SHP77 treated with DMSO at 0.1 percent for 48 hours (cell line): ENCODE measurements at regions not wholly inside any gene's neighbourhood (a gene's known extent, or its start where the extent isn't known, plus 50 kb on each side); places are given as distances from the start of the nearest gene placed in this dataset.
A peak's percentile ranks its signal among the peaks of the same experiment; 100 is the strongest.

Experiments
- DNase-seq: peaks from one replicate; lab custom pipeline; 2025; lab: John Stamatoyannopoulos, UW

DNA sequence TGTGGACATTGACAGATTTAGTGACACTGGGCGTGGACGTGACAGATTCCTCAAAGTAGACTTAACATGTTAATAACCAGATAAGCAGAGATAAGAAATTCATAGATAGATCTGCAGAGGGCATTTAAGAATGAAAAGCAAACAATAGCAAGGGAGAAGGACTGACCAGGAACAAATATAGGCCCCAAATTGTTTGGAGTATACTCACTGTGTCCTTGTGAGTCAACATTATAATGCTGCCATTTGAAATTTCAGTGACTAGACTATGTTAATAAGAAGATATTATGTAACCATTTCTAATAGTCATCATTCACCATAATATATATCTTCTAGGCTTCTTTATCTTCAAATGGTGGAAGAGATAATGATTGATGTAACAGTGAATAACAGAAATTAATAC, 78.1 kb upstream of the SLC38A11 start:
- no peak for DNase-seq

DNA sequence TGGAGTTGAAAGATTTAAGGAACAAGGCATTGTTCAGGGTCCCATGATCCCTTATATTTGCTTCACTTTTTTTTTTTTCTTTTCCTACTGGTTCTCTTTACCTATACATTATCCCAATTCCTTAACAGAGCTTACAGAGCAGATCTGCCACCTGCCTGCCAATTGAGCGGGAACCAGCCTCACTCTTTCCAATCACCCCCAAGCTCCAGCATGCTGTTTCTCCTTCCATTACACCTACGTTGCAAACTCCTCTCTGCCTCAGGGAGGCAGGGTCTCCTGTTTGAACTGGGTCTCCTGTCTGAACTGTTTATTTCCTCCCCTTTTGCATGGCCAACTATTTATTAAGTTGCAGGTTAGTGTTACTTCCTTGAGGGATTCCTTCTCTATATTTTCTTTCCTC, 77.2 kb upstream of the SLC38A11 start:
- DNase-seq: no peak

DNA sequence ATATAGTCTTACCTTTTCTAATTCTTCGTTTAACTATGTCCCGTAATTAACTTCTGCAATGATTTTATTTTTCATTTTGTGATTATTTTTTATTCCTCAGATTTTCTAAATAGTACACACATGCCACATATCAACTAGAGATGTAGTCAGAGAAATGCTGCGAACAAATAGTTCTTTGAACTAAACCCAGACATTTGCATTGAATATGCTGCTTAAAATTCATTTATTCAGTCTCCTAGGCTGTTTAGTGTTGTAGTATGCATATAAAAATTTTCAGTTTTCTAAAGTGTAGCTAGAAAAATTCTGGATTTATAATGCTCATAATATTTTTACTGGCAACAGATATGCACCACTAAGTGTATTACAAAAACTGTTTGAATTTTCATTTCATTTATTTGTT, 68.9 kb upstream of the SLC38A11 start:
- DNase-seq: no peak

- DNase-seq: no peak
Measured at GRCh38 chr2:165022781-165023180, 67.5 kb upstream of the SLC38A11 start.

DNA sequence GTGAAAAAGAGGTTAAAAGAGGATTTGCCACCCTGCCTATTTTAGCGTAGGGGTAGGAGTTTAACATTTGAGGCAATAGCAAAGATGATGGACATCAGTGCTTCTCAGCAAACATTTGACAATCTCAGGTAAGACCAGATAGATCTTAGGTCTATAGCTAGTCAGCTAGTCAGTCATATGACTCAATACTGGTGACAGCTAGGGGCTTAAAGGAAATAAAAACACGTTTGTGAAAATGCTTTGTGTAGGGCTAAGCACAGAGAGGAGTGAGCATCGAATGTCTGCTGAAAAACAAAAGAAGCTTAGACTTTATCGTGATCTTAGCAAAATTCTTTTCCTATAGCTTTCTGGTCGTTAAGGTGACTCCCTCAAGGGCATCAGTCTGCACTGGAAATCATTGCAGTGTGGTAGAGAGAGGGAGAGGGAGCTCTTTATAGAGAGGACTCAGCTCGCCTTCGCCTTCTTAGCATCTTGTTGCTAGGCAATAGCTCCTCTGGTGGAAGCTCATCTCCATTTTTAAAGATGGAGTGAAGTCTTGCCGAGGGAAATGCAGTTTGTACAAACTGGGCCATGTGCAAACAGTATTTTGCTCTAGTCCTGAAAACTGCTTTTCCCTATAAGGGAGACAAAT, 62.8 kb upstream of the SLC38A11 start:
- DNase-seq: no peak

GRCh38 chr2:165016772-165017411, 61.6 kb upstream of the SLC38A11 start:
- DNase-seq: peak; percentile 20

GRCh38 chr2:165015052-165015642, 59.8 kb upstream of the SLC38A11 start:
- peak; percentile 23 for DNase-seq

GRCh38 chr2:165013944-165014619, 58.8 kb upstream of the SLC38A11 start:
- no peak for DNase-seq

DNA sequence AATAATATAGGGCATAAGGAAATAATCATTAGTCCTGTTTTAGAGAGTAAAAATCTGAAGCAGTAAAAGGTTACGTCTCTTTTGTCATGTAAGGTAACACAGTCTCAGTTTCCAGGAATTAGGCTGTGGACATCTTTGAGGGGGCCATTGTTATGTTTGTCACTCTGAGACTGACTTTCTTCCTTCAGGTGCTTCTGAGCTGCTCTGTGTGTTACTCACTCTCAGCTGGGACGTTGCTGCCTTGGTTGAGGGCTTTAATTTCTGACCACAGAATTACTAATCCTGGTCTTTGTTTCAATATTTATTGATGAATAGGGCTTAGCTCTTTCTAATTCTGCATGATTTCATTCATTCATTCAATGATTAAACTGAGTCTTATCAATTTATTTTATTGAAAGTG, 55.9 kb upstream of the SLC38A11 start:
- DNase-seq: no peak

GRCh38 chr2:165010556-165010955, 55.2 kb upstream of the SLC38A11 start:
- DNase-seq: no peak

GRCh38 chr2:165009466-165009865, 54.1 kb upstream of the SLC38A11 start:
- DNase-seq: no peak

DNA sequence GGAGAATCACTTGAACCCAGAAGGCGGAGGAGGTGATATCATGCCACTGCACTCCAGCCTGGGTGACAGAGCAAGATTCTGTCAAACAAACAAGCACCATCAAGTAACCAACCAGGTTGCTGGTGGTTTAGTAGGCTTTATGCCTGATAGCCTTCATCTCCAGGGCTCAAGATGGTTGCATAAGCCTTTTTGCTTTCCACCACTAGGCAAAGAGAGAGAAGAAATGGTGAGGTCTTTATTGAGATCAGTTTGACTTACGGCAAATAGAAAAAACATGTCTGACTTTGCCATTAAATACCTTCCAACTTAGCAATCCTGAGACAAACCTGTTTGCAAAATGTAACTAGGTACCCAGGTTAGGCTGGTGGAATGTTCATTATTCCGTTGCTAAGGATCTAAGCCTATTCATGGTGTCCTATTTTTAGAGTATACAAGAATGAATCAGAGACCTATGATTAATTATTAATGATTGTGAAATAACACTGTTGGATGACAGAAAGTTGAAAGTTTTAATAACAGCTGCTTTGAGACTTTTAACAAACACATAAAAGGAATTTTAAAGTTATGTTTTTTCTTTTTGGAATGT, 53.5 kb upstream of the SLC38A11 start:
- DNase-seq: no peak

DNA sequence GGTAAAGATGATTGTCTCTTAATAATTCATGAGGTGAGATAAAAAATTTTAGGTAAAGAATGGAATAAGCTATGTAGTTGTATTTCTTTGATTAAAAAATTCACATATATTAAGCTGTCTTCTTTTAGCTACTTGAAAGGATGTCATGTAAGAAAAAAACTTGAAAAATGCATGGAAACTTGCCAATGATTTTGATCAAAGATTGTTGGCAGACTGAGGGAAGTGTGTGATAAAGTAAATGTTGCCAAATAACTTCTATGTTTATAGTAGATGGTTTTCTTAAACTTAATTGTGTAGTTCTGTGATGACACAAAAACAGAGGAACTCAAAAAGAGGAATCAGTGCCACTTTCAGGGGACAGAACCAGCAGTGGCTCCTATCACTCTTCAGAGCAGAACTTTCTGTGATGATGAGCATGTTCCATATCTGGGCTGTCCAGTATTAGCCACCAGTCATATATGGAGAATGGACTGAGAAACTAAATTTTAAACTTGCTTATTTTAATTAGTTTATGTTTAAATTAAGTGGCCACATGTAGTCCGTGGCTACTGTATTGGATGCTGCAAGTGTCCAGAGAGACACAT, 51.9 kb upstream of the SLC38A11 start:
- no peak for DNase-seq
